HG03196 (cell line): ENCODE measurements at regions not wholly inside any gene's neighbourhood (a gene's known extent, or its start where the extent isn't known, plus 50 kb on each side); places are given as distances from the start of the nearest gene placed in this dataset.
"Not testable (repeated sequence)": the region's sequence is repeated elsewhere in the genome, so short reads cannot be mapped to it uniquely, and the experiment has no call there.

ENCODE experiments used
- ATAC-seq: cut with Tn5 transposase; IDR thresholded peaks from one replicate; pipeline ENCODE4 v1.9.1; 2021; ENCODE audit not compliant: unreplicated experiment

DNA sequence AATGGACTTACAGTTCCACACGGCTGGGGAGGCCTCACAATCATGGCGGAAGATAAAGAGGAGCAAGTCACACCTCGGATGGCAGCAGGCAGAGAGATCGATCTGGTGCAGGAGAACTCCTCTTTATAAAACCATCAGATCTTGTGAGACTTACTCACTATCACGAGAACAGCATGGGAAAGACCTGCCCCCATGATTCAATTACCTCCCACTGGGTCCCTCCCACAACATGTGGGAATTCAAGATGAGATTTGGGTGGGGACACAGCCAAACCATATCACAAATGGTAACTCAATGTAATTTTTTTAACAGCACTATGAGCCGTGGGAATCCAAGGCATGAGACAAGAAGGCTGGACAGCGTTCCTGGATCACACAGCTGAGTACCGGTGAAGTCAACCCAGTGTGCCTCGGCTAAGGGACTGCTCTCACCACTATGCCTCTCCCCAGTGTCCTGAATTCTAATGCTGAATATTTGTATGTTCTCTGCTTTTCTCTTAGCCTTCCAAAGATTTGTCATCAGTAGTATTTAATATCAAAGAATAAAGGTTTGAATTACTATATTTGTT lies 84.3 kb downstream of the IRS2 start:
- not testable (repeated sequence) for ATAC-seq

DNA sequence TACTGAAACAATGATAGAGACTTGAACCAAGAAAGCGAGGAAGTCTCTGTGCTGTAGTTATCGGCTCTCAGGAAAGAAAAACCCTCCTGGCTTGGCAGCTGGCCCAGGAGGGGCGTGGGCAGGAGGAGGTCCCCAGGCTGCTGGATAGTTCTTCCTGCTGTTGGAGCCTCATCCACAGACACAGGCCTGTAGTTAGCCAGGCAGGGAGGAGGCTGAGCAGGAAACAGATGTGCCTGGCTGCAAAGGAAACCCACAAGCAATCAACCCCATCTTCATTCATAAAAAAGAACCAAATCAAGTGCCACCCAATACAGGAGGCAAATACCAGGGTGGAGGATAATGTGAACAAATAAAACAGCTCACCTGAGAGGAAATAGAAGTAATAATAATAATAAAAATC lies 86.2 kb downstream of the IRS2 start:
- no peak for ATAC-seq

DNA sequence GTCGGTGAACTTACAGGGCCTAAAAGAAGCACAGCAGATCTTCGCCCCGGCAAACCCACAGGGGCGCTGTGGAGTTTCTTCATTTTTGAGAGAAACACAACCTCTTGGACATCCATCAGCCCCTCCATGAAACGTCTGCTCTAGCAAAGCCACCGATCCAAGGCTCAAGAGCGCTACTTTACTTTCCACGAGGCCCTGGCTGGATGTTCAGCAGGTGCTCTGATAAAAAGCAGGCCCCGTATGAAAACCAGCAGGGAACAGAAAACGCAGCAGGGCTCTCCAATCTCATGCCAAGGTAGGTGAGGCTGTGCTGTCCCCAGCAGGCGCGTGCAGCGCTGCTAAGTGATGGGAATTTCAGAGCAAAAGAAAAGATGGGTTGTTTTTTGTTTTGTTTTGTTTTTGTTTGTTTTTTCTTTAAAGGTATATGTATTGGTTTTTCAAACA lies 86.7 kb downstream of the IRS2 start:
- no peak for ATAC-seq

DNA sequence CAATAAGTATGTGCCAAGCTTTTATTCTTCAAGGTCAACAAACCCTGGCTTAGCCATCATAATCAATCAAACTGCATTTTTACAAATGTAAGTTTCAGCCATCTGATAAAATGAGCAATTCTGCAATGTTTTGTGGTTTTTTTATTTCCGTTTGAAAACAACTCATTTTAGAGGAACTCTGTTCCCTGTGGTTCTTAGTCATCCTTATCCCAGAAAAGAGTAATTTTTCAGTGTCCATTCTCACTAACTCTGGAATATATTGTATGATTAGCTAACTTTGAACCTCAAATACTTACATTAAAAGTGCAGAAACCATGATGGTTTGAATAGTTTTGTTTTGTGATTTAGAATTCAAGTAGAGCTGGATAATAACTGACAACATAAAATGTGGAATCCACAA lies 87.6 kb downstream of the IRS2 start:
- no peak for ATAC-seq

DNA sequence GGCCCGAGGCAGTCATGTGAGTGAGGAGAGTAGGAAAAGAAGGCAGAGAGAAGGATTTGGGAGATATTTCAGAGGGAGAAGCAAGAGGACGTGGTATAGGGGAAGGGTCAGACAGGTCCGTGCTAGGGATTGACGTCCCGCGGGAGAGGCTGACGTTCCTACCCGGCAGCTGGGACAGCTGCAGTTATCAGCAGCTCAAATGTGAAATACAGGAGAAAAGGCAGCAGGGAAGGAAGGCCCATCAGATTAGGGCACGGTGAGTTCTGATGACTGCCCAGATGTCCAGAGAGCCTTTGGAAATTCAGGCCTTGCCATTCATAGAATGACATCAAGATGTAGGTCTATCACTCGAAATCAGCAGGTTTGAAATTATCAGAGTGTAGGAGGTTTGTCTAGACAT lies 88.4 kb downstream of the IRS2 start:
- no peak for ATAC-seq

DNA sequence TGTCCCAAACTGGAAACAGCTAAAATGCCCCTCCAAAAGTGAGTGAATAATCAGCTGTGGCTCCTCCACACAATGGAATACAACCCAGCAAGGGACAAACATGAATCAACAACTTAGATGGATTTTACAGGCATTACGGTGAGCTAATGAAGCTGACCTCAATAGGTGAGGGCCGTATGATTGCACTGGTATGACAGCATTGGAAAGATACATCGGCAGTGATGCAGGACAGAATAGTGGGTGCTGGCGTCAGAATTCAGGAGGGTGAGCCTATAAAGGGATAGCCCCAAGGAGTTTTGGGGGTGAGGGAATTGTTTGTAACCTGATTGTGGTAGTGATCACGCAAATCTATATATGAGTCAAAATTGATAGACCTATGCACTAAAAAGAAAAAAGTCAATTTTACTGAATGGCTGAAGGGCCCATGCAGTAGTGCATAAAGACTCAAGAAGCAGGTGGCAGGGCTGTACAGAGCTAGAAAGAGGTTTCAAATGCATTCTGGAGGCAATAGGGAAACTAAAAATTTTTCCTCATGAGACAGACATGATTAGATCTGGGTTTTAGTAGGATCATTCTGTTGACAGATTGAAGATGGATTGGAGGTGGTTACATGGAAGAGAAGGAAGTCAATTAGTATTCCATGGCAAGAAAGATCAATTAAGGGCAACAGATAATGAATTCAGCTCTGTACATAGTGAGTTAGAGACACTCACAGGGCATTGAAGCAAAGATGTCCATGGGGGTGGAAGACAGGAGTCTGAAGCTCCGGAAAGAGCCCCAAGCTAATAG lies 90.8 kb downstream of the IRS2 start:
- no peak for ATAC-seq

DNA sequence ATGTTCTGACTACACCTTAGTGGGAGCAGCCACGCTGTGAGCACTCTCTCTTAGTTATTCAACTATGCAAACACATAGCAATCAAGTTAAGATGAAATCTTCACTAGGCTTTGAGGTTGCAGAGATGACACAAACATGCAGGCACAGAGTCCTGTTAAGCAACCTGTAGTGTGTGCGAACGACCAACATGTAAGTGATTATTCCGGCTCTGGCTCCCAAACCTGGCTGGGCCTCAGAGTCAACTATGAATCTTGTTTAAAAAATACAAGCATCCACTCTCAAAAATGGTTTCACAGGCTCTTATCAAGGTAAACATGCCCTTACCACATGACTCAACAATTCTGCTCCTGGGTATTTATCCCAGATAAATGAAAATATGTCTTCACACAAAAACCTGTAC lies 91.4 kb downstream of the IRS2 start:
- ATAC-seq = no peak

DNA sequence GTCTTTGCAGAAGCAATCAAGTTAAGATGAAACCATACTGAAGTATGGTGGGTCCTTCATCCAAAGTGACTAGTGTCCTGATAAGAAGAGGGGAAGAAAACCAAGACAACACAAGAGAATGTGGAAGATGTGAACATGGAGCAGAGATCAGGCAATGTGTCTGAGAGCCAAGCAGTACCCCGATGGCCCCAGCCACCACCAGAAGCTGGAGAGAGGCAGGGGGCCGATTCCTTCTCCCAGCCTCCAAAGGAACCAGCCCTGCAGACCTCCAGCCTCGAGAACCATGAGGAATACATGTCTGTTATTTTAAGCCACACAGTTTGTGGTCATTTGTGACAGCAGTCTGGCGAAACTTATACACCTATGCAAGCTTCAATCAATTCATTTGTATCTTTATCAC lies 93.2 kb downstream of the IRS2 start:
- ATAC-seq = no peak

DNA sequence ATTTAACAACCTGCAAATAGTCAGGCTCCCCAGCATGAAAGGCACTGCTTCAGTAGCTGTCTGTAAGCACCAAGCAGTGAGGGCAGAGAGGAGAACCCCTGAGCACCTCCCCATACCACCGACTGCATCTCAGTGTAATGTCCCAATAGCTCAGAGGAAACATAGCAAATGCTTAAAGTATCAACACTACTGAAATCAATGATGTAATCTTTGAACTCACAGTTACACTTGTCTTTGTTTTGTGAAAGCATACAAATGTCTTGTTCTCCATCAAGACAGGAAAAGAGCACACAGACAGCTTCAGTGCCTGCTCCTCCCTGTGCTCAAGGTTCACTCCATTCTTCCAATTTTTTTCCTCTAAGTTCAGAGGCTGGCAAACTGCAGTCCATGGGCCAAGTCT lies 94.7 kb downstream of the IRS2 start:
- no peak for ATAC-seq

DNA sequence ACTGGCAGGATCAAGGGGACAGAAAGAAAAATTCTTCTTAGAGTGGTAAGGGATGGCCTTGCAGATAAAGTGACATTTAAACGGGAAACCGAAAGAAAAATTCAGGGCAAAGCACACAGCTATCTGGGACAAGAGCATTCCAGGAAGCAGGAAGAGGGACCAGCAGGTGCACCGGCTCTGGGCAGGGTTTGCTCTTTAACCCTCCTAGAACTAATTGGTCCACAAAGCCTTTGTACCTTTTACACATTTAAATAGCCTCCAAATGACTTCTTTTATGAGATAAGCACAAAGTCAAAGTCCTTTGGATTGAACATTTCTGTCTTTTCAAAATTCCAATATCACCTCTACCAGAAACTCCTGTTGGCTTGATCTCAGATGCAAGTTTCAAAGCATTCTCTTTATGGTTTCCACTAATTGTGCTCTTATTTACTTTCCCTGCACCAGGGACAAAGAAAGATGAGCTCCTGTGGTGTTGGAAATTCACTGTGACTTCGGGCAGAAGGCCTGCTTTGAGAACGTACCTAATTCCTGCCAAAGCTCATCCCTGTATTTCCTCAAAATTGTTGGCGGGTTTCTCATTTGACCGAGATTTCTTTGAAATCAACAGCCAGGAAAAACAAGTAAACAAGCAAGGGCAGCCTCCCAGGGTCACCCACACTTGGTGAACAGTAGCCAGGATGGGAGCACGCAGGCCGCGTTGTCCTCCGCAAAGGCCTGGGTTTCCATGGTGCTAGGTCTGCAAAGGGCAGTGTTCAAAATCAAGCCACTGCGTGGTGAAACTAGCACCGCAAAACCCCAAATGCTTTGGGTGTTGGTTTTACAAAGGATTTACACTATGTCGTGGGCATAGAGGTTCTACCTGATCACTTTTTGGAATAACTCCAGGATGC lies 98.6 kb downstream of the IRS2 start:
- no peak for ATAC-seq

DNA sequence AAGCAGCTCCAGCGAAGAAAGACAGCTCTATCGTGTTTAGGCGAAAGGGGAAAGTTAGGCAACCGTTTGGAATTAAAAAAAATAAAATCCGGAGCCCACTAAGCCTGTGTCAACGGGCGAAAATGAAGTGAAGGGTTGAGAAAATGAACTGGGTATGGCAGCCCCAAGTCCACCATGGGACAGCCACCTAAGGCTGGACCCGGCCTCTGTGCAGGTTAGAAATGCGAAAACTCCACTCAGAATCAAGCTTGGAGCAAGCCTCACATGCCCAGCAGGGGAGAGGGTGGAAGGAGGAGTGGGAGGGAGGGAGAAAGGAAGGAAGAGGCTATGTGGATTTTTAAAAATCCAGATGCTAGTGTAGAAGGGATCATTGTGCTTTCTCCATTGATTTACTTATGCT lies 101.2 kb downstream of the IRS2 start:
- no peak for ATAC-seq

DNA sequence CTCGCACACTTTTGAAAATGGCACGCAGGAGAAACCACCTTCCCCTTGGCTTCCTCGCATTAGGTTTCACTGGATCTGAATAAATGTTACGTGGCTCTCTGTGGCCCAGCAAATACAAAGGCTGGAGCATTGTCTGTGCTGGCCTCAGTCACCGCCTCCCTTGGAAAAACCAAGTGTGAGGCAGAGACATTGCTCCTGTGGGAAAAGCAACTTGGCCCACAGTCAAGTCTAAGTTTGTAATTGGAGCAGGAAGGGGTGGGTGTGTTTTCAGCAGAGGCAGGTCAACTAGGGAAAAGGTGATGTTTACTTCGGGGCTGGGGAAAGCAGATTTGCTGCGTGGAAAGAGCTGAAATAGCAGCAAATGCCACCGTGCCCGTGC lies 101.6 kb downstream of the IRS2 start:
- ATAC-seq = no peak

DNA sequence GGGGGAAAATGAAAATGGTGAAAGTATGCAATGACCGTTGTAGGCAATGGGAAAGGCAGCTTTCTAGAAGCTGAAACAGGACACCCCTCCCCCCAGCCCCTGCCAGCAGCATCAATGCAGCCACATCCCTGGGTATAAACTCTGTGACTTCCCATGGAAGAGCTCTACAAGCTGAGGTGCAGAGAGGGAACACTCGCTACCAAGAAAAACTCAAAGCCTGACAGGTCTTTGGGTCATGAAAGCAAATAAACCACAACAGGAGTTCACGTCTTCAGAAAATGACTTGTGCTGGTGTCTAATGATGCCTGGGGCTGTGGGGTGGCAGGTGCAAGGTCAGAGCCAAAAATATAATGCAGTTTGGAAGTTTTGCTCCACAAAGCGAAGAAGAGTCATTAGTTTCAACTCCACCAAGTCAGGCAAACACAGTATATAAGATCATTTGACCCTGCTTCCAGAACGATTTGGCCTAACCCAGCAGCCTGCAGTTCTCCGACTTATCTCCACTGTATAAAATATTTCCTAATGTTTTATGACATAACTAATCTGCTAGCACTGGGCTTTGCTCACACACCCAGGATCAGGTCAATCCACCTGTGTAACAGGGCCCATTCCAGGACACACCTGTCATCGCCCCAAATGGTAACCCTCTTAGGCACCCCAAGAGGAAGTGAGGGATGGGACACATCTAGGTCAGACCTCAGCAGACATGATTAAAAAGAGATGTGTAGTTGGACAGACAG lies 102.1 kb downstream of the IRS2 start:
- ATAC-seq = no peak

DNA sequence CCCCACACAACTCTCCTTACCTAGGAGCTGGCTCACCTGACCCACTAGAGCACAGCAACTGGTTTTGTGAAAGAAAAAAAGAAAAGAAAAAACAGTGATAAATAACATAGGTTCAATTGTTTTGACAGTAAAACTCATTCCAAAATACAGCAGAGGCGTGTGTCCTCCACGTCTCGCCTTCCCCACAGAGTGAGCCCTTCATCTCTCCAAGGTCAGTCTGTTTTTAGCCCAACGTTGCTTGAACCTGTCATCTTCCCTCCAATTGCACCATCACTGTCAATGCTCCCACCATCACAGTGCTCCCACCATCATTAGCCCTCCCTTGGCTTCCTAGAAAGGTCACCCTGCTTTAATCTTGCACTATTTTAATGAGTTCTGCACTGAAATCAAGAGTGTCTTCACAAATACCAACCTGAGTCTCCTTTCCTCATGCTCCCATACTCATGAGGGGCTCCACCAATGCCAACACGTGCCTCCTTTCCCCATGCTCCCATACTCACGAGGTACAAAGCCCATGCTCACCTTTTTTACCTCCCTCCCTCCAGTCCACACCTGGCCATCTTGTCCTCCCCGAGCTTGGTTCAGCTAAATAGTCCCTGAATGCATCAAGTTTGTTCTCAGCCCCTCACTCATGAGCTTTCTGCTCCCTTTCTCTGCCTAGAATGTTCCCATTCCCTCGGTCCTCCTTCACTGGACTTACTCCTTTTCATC lies 103.7 kb downstream of the IRS2 start:
- ATAC-seq = no peak

DNA sequence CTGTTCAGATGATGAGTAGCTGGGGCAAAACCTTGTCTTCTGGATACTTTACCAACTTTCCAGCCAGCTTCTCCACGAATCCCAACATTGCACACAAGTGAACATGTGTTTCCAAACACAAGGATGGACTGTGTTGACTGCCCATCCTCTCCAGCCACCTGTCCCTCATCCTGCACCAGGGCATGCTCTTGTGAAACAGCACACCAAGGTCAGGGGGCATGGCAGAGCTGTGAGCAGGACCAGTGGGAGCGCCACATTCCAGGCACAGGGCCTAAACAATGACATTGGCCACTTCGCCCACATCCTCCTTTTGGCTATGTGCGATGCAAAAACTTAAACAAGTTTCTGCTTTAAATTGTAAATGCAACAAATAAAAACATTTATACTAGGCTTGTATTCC lies 105.5 kb downstream of the IRS2 start:
- no peak for ATAC-seq

DNA sequence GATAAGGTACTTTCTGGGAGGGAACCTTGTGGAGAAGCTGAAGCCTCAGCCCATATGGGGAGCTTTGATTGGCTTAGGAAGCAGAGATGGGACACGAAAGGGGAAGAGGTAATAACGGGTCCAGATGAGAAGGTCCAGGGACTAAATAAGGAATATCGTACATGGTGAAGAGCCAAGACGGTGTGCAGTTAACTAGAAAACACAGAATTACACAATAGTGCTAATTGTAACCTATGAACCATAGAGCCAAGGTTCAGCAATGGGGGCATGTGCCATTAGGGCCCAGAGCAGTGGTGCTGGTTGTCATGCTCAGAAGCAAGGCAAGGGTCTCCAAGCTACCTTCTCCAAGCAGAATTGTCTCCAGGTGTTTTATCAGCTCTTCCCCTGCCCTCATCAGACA lies 106.1 kb downstream of the IRS2 start:
- ATAC-seq = no peak

DNA sequence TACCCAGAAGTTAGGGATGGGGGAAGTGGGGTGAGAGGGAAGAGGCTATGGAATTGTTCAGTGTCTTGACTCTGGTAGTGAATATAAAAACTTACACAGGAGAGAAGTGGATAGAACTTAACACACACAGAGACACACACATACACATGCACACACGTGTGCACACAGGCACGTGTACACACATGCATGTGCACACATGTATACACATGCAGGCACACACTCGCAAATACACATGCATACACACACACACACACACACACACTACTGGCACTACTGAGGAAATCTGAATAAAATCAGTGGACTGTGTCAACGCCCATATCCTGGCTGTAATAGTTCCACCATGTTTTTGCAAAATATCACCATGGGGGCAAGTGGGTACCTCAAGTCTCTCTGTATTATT lies 107.9 kb downstream of the IRS2 start:
- ATAC-seq = no peak

DNA sequence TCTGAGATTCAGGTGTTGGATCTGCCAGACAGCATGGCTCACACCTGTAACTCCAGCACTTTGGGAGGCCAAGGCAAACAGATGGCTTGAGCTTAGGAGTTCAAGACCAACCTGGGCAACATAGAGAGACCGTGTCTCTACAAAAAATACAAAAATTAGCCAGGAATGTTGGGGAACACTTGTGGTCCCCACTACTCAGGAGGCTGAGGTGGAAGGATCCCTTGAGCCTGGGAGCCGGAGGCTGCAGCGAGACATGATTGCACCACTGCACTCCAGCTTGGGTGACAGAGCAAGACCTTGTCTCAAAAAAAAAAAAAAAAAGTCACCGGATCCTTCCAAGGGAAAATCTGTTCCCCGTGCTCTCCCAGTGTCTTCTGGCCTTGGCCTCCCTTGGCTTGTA lies 109.2 kb downstream of the IRS2 start:
- no peak for ATAC-seq

DNA sequence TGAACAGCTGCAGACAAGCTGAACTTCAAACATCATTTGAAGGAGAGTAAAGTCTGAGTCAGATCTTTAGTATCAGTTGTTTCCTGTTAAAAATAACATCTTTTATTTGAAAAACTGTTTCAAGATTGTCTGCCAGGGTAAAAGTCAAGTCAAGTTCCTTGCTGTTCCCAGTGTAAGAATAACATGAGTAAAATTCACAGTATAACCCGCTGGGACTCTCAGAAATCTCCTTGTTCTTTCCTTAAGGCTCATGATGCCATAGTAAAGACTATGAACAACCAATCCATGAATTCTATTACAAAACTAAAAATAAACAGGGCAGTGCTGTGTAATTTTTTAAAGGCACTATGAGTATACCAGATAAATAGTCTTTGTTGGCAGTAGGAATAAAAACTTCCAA lies 112.9 kb downstream of the IRS2 start:
- ATAC-seq = no peak

DNA sequence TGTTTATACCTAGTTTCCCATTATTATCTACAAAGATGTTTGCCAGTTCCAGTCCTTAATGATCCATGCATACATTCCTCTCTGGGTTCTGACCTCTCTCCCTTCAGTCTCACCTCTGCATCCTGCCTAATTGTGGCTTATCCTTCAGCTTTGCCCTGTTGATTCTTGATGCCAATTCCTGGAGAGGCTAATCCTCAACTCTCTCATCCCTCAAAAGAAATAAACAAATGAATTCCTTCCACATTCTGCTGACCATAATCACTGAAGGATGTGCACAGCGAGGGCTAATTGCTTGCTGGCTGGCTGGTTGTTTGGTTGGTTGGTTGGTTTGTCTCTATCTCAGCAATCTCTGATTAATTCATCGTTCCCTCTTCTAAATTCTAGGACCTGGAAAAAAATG lies 113.8 kb downstream of the IRS2 start:
- ATAC-seq = no peak

DNA sequence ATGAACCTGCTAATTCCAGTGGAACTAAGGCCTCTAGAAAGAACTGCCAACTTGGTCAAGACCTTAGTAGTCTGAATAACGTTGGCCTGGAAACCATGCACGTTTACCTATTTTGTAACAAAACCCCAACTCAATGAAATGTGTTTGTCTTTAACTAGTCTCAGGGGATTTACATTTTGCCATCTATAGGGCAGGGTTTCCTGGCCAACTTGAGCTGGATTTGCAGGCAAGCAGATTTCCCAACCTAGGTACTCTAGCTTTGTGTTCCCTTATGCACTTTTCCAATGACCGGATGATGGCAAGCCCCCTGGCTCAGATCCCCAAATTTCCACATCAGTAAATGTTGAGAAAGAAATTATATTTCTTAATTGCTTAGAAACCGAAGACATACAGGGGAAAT lies 114.5 kb downstream of the IRS2 start:
- no peak for ATAC-seq
